HG03045 (cell line): ENCODE measurements at regions not wholly inside any gene's neighbourhood (a gene's known extent, or its start where the extent isn't known, plus 50 kb on each side); places are given as distances from the start of the nearest gene placed in this dataset.
"Not testable (repeated sequence)": the region's sequence is repeated elsewhere in the genome, so short reads cannot be mapped to it uniquely, and the experiment has no call there.

Experiments used
- ATAC-seq: cut with Tn5 transposase; IDR thresholded peaks from one replicate; pipeline ENCODE4 v1.9.1; 2021; ENCODE audit warnings: mild to moderate bottlenecking, moderate library complexity; ENCODE audit not compliant: unreplicated experiment

DNA sequence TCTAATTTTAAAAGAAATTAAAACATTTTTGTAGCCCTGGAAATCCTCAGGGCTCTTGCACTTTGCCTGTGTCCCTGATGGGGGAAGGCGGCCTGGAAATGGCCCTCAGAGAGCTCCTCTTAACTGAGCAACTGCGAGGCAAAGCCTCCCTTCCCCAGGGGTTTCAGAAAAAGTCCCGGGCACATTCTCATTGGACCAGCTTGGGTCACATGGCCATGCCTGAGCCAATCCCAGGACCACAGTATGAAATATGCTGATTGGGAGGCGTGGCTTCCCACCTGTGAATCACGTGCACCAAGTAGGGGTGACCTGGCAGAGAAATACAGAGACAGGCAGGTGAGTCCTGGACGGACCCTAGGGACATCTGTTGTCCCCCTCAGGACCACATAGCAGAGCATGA is 90.4 kb upstream of the SFSWAP start:
- ATAC-seq, result no peak

DNA sequence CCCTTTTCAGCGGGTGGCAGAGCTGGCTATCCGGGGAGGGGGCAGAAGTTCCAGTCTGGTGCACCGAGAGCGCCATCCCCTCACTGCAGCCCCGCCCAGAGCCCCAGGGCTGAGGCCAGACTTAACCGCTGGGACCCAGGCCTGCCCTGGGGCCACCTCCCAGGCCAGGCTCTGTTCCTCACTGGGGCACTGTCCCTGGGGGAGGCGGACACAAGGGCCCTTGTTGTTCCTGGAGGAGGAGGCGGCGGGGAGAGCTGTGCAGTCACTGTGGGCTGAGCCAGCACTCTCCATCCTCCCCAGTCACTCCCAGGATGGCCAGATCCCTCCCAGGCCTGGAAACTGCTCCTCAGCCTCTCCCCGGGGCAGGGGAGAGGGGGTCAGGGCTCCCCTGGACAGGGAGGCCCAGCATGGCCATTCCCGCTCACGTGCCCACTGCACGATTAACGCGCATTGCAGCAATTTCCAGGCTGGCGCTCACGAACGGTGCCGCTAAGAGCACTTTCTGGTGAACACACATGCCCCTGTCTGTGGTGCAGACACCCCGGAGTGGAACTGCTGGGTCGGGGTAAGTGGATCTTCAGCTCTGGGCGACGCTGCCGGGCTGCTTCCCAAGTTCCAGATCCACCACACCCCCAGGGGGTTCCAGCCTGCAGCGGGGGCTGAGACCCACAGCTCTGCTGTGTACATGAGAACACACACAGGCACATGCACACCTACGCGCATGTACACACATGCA is 89.8 kb upstream of the SFSWAP start:
- no peak for ATAC-seq

DNA sequence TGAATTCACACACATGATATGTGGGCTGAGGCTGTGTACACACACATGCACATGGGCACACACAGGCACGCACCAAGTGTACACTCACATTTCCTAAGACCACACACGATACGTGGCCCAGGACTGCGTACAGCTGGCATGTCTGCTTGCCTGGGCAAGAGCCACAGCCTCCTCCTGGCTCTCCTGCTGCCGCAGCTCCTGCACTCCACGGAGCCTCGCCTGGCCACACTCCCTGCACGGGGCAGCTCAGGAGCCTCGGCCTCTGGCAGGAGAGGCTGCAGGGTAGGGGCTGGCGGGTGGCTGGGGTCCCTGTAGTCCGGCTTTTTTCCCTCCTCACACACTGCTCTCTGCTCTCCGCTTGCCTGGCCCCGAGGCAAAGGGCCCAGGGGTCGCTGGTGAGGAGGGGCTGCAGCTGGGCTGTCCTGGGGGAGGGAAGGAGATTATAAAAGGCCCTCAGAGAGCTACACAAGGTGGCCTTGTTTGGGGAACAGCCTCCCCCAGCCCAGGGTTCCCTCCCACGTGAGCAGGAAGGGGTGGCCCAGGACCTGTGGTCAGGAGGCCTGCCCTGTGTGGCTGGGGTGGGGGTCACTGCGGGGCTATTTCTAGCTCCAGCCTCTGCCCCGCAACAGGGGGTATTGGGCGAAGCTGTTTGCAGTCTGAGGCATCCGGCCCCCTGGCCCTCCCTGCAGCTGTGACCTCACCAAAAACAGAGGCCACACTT is 89.0 kb upstream of the SFSWAP start:
- ATAC-seq, result no peak

DNA sequence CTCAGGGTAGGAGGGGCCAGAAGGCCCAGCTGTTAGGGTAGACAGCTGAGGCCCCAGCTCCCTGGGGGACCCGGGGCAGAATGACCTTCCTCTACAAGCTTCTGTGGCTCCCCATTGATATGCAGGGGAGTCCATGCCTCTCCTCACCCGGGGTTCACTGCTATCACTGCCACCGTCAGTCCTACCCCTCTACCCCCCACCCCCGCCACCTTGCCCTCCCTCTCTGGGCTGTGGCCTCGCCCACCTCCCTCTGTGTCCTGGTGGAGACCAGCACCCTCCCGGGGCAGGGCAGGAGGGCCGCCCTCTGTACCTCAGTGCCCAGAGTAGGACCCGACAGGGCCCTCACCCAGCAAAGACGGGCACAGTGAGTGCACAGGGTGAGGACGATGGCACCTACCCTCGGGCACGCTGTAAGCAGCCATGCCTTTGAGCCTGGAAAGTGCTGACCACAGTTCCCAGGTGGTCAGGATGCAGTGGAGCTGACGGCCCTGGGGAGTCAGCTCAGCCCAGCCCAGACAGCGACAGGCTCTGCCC is 88.4 kb upstream of the SFSWAP start:
- ATAC-seq, result no peak

DNA sequence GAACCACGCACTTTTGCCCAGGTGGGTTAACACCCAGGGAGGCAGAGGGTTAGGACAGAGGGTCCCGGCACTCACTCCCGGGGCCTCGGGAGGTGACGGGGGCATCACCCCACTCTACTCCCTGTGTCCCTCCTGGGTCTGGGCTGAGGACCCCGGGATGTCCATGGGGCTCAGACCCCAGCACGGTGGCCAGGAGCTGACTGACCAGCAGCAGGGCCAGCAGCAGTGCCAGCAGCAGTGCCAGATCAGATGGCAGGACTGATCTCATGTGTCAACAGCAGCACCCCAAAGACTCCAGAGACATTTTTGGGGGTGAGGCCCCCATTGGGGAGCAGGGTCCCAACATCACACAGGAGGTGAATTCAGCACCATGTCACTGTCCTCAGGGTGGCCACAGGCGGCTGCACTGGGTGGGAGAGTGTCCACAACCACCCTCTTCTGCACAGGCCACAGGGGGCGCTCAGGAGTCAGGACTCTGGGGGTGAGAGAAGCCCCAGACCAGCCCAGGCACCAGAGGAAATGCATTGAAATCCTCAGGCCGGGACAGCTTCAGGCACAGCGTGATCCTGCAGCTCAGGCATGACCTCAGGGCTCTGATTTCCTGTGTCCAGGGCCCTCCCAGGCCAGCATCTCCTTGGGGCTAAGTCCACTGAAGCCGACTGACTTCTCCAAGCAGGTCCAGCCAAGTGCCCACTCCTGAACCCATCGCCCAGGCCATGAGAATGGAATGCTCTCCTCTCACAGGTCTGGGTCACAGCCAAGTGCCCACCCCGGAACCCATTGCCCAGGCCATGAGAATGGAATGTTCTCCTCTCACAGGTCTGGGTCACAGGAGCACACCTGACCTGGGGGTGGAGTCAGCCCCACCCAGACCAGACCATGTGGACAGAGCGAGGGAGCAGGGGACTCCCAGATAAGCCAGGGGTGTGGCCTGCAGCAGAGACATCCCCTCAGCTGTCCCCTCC is 87.2 kb upstream of the SFSWAP start:
- ATAC-seq, result not testable (repeated sequence)

DNA sequence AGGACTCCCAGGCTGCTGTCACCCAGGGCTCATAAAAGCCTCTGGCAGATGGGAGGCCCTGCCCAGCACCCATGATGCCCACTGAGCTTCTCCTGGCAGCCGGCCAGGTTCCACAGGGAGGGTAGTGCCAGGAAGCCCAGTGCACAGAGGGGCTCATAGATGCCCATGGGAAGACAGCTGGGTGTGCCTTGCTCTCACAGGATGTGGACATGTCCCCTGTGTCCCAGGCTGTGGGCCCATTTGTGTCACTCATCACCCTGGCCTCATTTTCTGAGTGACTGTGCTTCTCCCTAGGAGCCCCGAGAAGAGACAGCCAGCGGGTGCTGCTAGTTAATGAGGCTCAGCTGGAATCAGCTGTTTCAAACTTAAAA is 86.5 kb upstream of the SFSWAP start:
- not testable (repeated sequence) for ATAC-seq

DNA sequence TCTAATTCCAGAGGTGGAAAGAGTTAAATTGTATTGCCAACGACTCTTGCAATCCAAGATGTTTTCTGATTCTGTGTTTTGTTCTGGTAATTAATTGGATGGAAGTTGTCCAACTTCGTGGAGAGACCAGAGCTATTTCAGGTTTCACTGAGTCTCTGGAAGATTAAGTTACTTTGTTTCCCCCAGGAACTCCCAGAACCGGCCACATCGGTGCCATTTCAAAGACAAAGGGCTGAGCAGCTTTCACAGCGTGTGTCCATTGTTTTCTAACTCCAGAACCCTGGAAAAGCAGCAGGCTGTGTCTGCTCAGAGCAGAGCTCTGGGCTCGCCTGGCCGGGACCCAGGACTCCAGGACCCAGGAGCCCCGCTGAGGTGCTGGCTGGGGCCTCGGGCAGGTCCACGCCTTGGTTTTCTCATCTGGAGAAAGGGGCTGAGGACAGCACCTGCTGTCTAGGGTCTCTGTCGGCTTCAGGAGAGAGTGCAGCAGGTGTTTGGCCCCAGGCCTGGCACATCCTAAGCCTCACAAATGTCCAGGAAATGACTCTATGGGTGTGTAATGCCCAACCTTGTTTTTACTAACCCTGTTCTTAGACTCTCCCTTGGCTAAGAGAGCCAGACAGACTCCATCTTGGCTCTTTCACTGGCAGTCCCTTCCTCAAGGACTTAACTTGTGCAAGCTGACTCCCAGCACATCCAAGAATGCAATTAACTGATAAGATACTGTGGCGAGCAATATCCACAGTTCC is 86.0 kb upstream of the SFSWAP start:
- ATAC-seq, result not testable (repeated sequence)

DNA sequence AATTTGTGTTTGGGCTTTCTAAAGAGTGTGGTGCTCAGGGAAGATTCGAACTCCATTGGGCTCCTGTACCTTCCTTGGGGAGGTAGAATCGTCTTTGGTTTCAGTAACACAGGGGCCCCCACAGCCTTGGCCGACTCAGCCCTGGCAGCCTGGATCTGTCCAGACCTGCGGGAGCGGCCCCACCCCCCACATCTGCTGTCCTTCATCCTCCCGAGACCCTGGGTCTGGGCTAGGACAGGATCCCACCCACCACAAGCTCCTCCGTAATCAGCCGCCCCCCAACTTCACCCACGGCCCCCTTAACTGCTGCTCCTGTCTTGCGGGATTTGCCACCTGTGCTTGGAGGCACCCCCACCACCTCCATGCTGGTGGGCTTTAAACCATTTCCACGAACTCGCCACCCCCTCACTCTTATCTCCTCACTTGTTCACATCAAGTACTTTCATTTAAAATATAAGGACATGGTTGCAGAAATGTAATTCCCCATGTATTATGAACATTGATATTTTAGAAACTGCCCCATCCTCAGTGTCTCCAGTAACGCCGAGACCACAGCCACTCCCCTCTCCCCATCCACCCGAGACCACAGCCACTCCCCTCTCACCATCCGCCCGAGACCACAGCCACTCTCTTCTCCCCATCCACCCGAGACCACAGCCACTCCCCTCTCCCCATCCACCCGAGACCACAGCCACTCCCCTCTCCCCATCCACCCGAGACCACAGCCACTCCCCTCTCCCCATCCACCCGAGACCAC is 84.7 kb upstream of the SFSWAP start:
- not testable (repeated sequence) for ATAC-seq

DNA sequence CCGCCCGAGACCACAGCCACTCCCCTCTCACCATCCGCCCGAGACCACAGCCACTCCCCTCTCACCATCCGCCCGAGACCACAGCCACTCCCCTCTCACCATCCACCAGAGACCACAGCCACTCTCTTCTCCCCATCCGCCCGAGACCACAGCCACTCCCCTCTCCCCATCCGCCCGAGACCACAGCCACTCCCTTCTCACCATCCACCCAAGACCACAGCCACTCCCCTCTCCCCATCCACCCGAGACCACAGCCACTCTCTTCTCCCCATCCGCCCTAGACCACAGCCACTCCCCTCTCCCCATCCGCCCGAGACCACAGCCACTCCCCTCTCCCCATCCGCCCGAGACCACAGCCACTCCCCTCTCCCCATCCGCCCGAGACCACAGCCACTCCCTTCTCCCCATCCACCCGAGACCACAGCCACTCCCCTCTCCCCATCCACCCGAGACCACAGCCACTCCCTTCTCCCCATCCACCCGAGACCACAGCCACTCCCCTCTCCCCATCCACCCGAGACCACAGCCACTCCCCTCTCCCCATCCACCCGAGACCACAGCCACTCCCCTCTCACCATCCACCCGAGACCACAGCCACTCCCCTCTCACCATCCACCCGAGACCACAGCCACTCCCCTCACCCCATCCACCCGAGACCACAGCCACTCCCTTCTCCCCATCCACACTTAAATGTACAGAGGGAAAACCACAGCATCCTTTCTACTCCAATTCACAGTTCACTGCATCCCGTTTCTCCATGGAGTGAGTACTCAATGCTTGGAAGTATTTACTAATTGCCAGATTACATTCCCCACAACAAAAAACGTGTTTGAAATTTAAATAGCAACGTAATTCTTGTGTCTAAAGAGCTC is 83.5 kb upstream of the SFSWAP start:
- ATAC-seq, result not testable (repeated sequence)

DNA sequence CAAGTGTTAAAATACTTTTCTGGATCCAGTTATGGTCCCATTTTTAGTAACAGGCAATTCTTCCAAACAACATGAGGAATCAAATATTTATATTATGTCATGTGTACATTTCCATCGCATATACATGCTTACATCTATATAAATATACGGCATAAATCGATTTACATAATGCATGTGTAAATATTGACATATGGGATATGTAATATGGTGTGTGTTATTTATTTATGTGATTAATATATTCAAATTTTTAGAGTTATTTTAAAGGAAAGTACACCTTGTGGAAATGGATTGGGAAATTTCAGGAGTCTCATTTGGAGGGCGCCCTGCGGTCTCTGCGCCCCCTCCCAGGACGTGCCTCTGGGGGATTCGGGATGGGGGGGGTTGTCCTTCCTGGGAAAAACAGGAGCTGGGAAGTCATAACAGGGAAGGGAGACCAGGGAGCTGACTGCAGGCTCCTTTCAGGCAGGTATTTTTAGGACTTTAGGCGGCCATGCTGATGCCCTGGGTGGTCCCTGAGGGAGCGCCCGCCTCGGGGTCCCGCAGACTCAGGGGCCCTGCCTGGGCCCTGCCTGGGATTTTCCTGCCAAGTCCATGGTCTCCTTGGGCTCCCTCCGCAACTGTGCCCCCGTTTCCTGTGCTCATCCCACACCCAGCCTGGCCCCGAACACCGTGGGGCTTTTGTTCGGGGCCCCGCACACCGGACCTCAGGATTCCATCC is 82.7 kb upstream of the SFSWAP start:
- ATAC-seq, result no peak

DNA sequence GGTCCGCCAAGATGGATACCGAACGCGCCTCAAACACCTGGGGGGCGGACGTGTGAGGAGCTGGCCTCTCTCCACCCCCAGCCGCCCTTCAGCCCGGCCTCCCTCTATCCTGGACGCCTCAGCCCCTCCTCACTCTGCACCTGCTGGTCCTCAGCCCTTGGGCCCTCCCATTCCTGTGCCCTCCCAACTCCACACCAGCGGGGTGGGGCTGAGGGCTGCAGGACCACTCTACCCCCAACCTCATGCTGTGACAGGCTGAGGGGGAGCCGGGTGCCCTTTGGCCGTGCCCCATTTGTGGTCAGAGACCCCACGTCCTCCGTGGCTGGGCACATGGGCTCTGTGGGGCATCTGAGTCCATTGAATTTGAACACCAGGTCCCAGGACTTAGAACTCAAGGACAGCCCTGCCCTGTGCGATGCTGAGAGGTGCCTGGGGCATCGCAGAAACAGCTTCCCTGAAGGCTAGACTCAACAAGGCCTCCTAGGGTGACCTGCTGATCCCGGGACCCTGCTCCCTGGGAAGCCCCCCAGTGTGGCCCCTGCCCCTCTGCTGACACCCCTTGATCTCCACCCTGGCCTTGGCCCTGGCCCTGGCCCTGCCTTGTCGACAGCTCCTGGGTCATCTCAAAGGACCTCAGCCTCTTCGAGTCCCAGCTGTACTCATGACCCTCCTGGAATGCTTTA is 82.0 kb upstream of the SFSWAP start:
- no peak for ATAC-seq

DNA sequence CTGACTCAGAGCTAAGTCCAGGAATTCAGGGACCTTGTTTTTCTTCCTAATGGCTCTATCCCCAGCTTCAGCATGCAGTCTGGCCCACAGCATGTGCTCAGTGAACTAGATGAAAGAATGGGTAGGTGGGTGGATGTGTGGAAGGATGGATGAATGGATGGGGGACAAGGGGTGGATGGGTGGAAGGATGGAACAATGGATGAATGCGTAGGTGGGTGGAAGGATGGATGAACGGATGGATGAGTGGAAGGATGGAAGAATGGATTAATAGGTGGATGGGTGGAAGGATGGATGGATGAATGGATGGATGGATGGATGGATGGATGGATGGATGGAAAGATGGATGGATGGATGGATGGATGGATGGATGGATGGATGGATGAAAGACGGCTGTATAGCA is 79.7 kb upstream of the SFSWAP start:
- no peak for ATAC-seq

DNA sequence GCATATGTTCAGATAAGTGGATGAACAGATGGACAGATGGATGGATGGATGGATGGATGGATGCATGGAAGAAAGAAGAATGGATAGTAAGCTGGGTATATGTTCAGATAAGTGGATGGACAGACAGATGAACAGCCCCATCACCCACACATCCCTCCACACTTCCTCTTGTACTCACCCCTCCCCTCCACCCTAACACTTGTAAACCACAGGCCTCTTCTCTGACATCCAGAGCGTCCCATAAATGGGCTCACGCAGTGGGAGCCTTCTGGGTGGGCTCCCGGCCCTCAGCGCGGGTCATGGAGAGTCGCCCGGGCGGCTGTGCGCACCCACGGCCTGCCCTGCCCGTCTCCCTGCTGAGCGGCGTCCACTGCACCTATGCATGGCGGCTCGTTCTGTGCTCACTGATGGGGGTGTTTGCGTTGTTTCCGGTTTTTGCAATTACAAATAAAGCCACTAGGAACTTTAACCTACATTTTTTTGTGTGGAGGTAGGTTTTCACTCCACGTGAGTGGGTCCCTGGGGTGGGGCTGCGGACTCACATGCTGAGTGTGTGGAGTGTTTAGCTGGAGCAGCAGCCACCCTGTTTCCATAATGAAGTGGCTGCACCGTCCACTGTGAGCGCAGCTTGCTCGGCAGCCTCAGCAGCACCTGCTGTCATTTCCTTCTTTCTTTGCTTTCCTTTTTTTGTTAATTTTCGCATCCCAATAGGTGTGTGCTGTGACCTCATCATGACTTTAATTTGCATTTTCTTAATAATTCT is 78.8 kb upstream of the SFSWAP start:
- not testable (repeated sequence) for ATAC-seq

DNA sequence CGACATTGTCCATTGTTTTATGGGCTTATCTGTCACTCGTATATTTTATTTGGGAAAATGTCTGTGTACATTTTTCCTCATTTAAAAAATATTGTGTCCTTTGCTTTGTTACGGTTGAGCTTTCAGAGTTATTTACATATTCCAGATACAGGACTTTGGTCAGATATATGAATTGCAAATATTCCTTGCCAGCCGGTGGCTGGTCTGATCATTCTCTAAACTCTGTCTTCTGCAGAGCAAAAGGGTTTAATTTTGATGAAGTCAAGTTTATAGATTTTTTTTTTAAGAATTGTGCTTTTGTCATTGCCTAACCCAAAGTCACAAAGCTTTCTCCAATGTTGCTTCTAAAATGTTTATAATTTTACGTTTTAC is 78.3 kb upstream of the SFSWAP start:
- not testable (repeated sequence) for ATAC-seq

DNA sequence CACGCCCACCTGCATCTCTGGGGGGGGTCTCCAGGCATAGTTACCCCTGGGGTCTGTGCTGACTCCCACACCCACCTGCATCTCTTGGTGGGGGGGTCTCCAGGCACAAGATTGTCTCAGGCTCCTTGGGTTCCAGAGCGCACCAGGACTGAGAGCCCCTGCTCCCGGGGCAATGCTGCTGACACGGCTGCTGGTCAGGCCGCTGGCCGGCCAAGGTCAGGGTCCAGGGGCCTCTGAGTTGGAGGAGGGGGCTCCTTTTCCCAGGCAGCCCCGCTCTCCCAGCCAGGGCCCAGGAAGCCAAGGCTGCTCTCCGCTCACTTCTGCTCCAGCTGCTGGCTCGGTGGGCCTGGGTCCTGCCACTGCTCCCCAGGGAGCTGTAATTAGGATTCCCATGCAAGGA is 77.3 kb upstream of the SFSWAP start:
- ATAC-seq, result not testable (repeated sequence)

DNA sequence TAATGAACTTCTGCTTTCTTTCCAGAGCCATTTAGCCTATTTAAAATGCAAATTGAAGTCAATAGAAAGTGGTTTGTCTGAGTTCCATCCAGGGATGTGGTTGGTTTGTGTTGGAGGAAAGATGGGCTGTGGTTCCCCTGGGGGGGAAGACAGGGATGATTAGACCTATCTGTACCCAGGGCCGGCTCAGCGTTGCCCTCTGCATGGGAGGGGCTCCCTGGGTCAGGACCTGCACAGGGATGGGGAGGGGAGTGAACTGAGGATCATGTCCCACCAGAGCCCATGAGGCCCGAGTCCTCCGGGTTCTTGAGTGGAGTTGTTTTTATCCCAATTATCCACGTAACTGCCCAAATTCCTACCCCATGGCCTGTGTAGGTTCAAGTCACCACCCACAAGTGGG is 76.9 kb upstream of the SFSWAP start:
- no peak for ATAC-seq

DNA sequence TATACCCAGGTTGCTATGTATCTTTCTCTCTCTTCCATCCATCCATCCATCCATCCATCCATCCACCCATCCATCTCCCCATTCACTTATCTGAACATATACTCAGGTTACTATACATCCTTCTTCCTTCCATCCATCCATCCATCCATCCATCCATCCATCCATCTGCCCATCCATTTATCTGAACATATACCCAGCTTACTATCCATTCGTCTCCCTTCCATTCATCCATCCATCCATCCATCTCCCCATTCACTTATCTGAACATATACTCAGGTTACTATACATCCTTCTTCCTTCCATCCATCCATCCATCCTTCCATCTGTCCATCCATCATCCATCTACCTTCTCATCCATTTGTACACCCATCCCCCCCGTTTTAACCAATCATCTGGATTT is 75.9 kb upstream of the SFSWAP start:
- ATAC-seq, result not testable (repeated sequence)
